ENCODE measurements at regions not wholly inside any gene's neighbourhood (a gene's known extent, or its start where the extent isn't known, plus 50 kb on each side); places are given as distances from the start of the nearest gene placed in this dataset.

DNA sequence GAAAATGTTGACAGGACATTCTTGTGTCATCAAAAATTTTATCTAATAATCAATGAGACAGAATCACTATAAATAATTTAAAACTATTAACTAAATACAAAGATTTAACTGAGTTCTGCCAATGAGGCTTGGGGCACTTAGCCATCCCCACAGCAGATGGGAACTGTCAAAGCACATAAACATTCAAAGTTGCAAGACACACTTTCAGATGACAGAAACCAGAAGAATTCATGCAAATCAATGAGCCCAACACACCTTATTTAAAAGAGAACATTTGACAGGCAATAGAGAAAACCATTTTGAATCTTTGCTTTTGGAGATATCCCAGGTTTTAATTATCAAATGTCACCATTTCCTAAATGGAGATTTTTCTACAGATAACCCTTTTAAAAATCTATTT lies 566.2 kb downstream of the IRS1 start:
- TF ChIP-seq, protein P1, sequence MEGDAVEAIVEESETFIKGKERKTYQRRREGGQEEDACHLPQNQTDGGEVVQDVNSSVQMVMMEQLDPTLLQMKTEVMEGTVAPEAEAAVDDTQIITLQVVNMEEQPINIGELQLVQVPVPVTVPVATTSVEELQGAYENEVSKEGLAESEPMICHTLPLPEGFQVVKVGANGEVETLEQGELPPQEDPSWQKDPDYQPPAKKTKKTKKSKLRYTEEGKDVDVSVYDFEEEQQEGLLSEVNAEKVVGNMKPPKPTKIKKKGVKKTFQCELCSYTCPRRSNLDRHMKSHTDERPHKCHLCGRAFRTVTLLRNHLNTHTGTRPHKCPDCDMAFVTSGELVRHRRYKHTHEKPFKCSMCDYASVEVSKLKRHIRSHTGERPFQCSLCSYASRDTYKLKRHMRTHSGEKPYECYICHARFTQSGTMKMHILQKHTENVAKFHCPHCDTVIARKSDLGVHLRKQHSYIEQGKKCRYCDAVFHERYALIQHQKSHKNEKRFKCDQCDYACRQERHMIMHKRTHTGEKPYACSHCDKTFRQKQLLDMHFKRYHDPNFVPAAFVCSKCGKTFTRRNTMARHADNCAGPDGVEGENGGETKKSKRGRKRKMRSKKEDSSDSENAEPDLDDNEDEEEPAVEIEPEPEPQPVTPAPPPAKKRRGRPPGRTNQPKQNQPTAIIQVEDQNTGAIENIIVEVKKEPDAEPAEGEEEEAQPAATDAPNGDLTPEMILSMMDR (IDR thresholded peaks at IDR 0.05; ENCODE audit: low read length, missing control alignments): no peak
- no peak for DNase-seq (ENCODE audit: low read depth)
- no peak overlapping the region for H3K4me3 ChIP-seq (replicated peaks; ENCODE audit: low read depth, low read length)

DNA sequence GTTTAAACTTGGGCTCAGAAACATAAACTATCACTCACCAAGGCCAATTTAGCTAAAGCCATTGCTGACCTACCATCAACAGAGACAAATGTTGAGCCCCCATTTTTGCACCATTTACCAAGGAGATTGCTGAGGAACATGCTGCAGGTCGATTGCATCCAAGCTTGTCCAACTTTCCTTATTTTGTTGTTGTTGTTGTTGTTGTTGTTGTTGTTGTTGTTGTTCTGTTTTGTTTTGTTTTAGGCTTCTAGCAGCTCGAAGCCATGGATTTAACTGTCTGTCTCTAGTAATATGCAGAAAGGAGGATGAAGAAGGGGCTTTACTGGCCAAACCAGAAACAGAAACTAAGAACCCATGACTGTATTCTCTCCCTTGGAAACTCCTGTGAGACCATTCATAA lies 571.5 kb downstream of the IRS1 start:
- H3K4me3 ChIP-seq (replicated peaks; ENCODE audit: low read depth, low read length): no peak overlapping the region
- DNase-seq (ENCODE audit: low read depth): no peak
- TF ChIP-seq, protein P1 (IDR thresholded peaks at IDR 0.05; ENCODE audit: low read length, missing control alignments): no peak

DNA sequence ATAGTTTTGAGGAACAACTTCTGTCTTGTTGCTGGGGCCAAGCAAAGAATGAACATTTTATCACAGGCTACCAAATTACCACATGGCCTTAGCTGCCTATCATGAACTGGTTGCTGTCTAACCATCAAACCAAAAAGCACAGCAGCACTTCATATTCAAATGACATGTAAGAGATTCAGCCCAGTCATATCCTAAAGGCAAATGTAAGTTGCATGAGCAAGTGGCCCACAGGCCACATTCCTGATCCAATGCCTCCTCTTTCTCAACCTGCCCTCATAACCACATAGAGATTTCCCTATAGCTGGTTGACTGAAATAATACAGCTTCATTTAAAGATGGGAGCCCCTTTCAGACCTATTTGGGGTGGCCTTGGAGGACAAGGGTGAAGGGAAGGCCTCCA lies 572.3 kb downstream of the IRS1 start:
- TF ChIP-seq, protein P1 (IDR thresholded peaks at IDR 0.05; ENCODE audit: low read length, missing control alignments): no peak
- no peak overlapping the region for H3K4me3 ChIP-seq (replicated peaks; ENCODE audit: low read depth, low read length)
- no peak for DNase-seq (ENCODE audit: low read depth)

DNA sequence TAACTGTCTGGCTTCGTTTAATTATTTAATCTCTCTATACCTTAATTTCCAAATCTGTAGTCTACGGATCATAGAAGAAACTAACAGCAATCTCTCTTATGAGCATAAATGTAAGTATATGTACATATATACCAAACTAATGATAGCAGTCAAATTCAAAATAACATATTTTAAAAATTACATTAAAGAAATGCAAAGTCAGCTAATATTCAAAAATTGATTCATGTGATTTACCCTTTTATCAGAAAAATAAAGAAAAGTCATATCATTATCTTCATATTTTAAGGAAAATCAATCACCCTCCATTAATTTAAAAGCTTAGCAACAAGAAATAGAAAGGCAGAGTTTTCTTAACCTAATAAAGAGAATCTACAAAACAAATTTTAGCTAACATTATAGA lies 575.9 kb downstream of the IRS1 start:
- TF ChIP-seq, protein P1 (IDR thresholded peaks at IDR 0.05; ENCODE audit: low read length, missing control alignments): no peak
- no peak overlapping the region for H3K4me3 ChIP-seq (replicated peaks; ENCODE audit: low read depth, low read length)
- DNase-seq (ENCODE audit: low read depth): no peak

DNA sequence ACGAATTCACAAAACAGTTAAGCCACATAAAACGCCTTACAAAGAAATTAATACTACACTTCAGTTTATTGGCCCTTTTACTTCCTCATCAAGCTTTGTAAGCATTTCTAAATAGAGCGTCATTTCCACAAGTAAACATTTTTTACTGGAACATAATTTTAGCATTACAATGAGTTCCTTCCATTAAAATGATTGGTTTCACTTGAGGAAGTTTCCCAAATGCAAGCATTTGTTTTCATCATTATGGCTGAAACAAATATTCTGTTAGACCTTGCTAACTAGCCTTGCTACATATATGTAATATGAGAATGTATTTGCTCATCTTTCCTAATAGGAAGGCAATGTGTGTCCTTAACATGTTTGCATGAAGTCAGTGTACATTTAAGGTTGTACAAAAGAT lies 579.1 kb downstream of the IRS1 start:
- no peak for DNase-seq (ENCODE audit: low read depth)
- TF ChIP-seq, protein P1 (IDR thresholded peaks at IDR 0.05; ENCODE audit: low read length, missing control alignments): no peak
- no peak overlapping the region for H3K4me3 ChIP-seq (replicated peaks; ENCODE audit: low read depth, low read length)

DNA sequence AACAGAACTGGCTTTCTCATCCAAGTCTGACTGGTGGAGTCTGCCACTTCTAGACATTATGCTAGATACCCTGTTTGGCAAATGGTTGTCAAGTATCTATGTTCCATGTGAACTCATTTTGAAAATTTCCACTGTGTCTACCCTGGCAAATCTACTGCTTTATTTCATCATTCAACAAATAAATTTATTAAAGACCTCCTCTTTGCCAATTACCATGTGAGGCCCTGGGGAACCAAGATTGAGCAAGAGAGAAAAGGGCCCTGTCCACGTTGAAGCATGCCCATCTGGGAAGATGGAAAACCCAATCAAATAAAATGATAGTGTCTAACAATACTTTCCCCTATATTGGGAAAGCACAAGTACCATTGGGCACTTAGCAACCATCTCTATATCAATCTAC lies 582.4 kb downstream of the IRS1 start:
- no peak for DNase-seq (ENCODE audit: low read depth)
- H3K4me3 ChIP-seq (replicated peaks; ENCODE audit: low read depth, low read length): no peak overlapping the region
- TF ChIP-seq, protein P1 (IDR thresholded peaks at IDR 0.05; ENCODE audit: low read length, missing control alignments): no peak

DNA sequence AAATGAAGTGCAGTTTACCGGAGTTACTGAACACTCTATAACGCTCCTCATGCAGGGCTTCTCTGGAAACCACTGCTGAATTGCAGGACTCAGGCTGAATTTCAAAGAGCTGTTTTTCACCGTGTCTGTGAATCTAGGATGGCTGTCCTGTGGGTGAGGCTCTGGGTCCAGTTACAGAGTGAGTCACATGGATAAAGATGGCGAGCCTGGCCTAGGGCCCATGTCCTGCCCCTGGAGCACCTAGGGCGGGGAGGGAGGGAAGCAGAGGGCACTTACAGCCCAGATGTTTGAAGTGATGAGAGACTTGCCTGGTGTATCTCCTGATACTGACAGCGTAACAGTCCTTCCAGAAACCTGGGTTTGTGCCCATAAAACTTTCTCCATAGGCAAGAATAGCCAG lies 583.0 kb downstream of the IRS1 start:
- DNase-seq (ENCODE audit: low read depth): no peak
- TF ChIP-seq, protein P1 (IDR thresholded peaks at IDR 0.05; ENCODE audit: low read length, missing control alignments): no peak
- no peak overlapping the region for H3K4me3 ChIP-seq (replicated peaks; ENCODE audit: low read depth, low read length)

All from fibroblast of pulmonary artery (primary cell).